NCI-H69 (cell line): ENCODE measurements at regions not wholly inside any gene's neighbourhood (a gene's known extent, or its start where the extent isn't known, plus 50 kb on each side); places are given as distances from the start of the nearest gene placed in this dataset.
A peak's percentile ranks its signal among the peaks of the same experiment; 100 is the strongest.
"Not testable (repeated sequence)": the region's sequence is repeated elsewhere in the genome, so short reads cannot be mapped to it uniquely, and the experiment has no call there.

Source experiments
- DNase-seq: peaks from one replicate; lab custom pipeline; 2025; lab: John Stamatoyannopoulos, UW

DNA sequence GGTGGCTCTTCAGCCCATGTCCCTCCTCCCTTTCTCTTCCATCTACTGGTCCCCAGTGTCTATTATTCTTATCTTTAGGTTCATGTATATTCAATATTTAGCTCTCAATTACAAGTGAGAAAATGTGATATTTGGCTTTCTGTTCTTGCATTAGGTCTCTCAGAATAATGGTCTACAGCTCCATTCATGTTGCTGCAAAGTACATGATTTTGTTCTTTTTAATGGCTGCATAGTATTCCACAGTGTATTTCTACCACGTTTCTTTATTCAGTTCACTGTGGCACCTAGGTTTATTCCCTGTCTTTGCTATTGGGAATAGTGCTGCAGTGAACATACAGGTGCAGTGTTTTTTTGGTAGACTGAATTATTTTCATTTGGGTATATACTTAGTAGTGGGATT lies 1308.8 kb downstream of the EFNA5 start:
- DNase-seq: no peak

DNA sequence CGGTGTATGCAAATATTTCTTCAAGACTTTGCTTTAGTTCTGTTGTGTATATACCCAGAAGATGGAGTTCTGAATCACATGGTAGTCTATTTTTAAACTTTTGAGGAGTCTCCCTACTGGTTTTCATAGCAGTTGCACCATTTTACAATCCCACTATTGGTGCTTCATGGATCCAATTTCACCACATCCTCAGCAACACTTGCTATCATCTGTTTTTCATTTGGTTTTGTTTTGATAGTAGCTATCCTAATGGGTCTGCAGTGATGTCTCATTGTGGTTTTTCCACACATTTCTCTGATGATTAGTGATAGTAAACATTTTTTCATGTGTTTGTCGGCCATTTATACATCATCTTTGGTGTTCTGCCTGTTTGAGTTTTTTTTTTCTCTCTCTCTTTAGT lies 1339.3 kb downstream of the EFNA5 start:
- no peak for DNase-seq

DNA sequence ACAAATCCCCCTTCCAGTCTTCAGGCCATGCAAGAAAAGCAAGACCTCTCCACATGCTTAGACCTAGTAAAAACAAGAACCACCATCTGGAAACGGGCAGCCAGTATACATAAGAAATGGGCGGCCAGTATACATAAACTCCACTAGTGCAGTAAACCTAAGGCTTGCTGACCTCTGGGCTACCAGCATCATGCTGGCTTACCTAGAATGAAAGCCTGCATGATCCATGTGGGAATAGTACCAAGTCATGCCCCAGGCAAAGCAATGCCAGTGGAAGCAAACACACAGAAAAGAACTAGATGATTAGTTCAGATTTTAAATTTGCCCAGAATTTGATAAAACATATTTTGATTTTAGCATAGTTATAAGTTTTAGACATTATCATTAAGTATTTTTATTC lies 1346.4 kb downstream of the EFNA5 start:
- no peak for DNase-seq

DNA sequence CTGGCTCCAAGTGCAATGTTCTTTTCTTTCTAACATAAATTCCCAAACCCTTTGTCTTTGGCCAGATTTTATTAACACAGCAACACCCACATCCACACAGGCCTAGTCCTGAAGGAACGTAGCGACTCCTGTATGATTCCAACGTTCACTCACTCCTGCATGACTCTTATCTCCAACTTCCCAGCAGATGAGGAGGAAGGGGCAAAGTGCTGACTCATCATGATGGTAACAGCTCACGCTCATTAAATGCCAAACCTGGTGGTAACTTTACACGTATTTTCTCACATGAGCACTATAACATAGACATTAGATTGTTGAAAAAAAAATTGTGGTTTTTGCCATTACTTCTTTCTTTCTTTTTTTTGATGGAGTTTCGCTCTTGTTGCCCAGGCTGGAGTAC lies 1349.5 kb downstream of the EFNA5 start:
- no peak for DNase-seq

GRCh38 chr5:106314221-106314824 lies 1356.4 kb downstream of the EFNA5 start:
- no peak for DNase-seq

GRCh38 chr5:106312360-106312759 lies 1358.4 kb downstream of the EFNA5 start:
- peak; percentile 18 for DNase-seq

DNA sequence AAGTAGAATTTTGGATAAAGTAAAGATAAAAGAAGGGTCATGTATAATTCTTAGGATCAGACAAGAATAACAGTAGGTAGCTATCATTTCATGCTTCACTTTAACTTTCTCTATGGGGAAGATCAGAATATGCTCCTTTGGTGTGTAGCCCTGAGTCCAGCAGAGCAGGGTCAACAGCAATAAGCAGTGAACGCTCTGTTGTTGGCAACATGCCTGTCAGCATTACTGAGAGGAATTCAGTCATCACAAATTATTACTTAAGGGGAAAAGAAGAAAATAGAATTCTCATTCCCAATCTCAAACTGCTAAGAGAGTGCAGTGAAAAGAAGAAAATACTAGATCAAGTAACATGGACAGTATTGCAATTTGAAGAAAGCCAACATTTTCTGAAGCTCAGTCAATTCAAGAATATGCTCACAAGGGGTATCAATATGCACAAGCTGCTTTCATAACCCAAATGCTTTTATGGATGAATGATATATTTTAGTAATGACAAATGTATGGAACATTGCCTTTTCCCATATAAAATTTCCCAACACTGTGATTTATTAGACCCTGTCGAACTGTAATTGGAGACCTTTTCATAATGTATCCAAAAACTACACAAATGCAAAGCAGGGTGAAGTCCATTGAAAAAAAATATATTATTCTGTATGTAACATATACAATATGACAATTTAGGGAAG lies 1359.4 kb downstream of the EFNA5 start:
- peak; percentile 48 for DNase-seq

DNA sequence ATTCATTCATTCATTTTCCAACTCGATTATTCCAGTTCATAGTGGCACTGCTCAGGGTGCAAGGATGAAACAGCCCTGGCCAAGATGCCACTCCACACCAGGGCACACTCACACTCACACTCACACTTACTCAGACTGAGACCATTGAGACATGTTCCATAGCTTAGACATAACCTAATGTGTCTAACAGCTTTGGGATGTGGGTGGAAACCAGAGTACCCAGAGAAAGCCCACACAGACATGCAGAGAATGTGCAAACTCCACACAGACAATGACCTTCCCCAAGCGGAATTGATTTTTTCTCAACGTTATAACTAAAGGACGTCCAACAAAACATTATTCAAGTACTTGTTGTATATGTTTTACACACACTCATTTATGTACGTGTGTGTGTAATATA lies 1363.5 kb downstream of the EFNA5 start:
- no peak for DNase-seq

DNA sequence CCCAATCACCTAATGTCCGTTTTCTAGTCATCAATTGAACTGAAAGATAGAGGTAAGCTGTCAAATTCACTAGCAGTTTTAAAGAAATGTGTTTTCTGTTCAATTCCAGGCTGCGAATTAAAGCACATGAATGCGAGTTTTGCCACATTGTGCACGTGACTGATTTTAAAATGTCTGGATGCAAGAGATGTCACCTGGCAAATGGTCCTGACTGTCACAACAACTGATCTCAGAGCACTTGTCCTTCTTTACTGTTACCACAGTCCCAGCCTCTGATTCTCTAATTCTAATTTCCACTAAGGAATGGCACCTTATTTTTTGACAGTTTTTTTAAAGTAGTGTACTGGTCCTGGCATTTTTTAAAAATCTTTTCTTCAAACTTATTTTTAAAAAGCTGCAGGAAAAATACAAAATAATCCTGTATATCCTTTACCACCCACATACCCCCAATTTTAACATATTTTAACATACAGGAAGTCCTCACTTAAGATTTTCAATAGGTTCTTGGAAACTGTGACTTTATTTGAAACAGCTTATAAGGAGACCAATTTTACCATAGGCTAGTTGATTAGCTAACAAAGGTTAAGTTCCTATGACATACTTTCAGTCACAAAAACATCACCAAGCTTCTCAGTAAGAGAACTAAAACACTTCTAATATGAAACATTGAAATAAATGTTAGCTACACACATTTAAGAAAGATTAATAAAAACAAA lies 1364.3 kb downstream of the EFNA5 start:
- no peak for DNase-seq

- DNase-seq: no peak
Observed at GRCh38 chr5:106303911-106304310, 1366.8 kb downstream of the EFNA5 start.

DNA sequence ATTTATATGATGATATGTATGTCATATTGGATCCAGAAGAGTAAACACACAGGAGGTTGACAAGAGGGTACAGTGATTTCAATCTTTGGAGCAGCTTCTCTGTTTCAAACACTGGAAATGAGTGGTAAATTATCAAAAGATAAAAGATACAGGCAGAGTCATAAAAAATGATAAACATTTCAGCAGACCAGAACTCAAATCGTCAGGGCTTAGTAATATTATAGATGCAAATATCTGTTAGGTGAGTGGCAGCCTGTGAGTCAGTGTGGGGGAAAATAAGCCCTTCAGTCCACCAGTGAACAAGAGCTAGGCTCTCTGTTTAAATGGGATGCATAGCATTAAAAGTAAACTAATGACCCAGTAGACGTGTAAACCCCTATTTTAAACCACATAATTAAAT lies 1378.1 kb downstream of the EFNA5 start:
- no peak for DNase-seq

GRCh38 chr5:106290841-106291240 lies 1379.9 kb downstream of the EFNA5 start:
- no peak for DNase-seq

GRCh38 chr5:106288979-106289378 lies 1381.8 kb downstream of the EFNA5 start:
- DNase-seq: no peak

GRCh38 chr5:106277540-106278096 lies 1393.1 kb downstream of the EFNA5 start:
- DNase-seq: no peak

DNA sequence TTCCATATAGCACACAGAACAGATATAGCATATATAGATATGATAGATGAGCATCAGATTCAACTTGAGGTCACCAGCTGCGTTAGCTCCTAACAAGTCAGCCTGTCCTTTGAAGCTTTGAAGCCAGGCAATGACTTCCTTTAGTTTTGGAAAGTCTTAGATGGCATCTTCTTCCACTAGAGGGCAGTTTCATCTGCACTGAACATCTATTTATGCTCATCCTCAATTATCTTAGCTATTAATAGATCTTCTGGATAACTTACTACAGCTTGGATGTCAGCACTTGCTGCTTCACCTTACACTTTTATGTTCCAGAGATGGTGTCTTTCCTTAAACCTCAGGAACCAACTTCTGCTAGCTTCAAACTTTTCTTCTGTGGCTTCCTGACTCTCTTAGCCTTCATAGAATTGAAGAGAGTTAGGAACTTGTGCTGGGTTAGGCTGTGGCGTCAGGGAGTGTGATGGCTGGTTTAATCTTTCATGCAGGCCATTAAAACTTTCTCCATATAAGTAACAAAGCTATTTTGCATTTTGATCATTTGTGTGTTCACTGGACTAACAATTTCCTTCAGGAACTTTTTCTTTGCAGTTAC lies 1401.4 kb downstream of the EFNA5 start:
- DNase-seq: peak; percentile 42

- DNase-seq: no peak
Observed at GRCh38 chr5:106267256-106267655, 1403.5 kb downstream of the EFNA5 start.

DNA sequence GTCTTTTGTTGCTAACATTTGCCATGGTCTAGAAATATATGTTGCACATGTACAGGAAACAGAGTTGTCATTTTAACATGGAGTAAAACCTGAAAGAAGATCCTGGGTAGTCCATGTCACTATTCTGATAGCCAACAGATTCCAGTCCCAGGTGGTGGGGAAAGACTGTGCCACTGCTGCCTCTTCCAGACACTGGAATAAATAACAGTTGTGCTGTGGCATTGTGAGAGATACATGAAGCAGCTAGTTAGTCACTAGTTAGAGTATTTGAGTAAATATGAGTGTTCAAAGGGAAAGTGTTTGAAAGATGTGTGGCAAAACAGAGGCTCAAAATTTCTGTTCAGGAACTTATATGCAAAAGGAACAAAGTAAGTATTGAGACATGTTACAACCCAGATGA lies 1408.3 kb downstream of the EFNA5 start:
- DNase-seq: no peak

- not testable (repeated sequence) for DNase-seq
Observed at GRCh38 chr5:106259431-106260090, 1411.2 kb downstream of the EFNA5 start.

DNA sequence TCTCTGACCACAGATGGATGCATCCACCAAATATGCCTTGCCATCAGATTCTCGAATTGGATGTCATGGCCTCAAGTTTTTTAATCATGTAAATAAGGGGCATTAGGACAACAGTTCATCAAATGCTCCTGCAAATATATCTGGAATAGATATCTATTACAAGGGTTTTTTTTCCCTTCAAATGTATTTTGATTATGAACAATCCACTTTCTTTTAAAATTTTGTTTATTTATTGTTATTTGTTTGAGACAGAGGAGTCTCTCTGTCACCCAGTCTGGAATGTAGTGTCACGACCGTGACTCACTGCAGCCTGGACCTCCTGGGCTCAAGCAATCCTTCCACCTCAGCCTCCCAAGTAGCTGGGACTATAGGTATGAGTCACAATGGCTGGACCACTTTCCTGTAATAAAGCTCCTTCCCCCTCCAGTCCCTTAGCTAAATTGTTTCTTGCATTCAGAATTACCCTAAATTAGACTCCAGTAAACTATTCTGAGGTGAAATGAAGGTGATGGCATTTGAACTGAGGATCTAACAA lies 1412.1 kb downstream of the EFNA5 start:
- no peak for DNase-seq

DNA sequence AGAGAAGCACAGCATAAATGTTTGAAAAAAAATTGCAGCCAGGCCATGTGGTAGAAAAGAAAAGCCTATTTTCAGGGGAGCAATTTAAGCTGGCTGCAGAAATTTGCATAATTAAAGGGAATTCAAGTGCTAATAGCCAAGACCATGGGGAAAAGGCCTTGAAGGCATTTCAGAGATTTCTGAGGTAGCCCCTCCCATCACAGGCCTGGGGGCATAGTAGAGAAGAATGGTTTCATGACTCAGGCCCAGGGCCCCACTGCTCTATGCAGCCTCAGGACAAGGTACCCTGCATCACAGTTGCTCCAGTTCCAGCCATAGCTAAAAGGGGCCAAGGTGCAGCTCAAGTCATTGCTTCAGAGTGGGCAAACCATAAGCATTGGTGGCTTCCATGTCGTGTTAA lies 1416.0 kb downstream of the EFNA5 start:
- no peak for DNase-seq

- DNase-seq: not testable (repeated sequence)
Observed at GRCh38 chr5:106246044-106246745, 1424.5 kb downstream of the EFNA5 start.
